ENCODE measurements at regions not wholly inside any gene's neighbourhood (a gene's known extent, or its start where the extent isn't known, plus 50 kb on each side); places are given as distances from the start of the nearest gene placed in this dataset.

- H3K36me3 ChIP-seq (ENCODE audit: control insufficient read depth, insufficient read depth, low read length), result no peaks in the 10 kb centered on the region
- H3K4me3 ChIP-seq (replicated peaks; ENCODE audit: low read depth, low read length), result no peak overlapping the region
- no peaks in the 10 kb centered on the region for H3K27me3 ChIP-seq (replicated peaks; ENCODE audit: control insufficient read depth, insufficient read depth, low read length)
- no peak for TF ChIP-seq CTCF (IDR thresholded peaks at IDR 0.05; ENCODE audit: insufficient read depth, low read length, poor library complexity, severe bottlenecking)
- no peak for DNase-seq (ENCODE audit: extremely low read depth, insufficient read length)
Measured at GRCh38 chr2:149954981-149955600, 367.5 kb upstream of the MMADHC start.

DNA sequence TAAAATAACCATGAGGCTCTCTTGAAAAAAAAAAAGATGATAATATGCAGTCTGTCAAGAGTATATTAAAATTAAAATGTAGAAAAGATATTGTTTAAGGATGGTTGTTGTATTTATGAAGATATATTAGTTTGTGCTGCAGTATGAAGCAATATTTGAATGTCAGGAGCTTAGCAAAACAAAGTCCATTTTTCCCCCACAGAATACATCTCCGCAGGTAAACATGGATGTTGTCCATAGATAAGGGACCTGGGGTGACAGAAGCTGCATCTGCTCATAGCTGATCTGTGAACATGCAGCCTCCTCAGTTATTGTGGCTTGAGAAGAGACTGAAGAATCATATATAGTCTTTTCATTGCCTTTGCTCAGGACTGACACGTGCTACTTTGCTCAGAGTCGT is 366.1 kb upstream of the MMADHC start:
- no peak for TF ChIP-seq CTCF (IDR thresholded peaks at IDR 0.05; ENCODE audit: insufficient read depth, low read length, poor library complexity, severe bottlenecking)

DNA sequence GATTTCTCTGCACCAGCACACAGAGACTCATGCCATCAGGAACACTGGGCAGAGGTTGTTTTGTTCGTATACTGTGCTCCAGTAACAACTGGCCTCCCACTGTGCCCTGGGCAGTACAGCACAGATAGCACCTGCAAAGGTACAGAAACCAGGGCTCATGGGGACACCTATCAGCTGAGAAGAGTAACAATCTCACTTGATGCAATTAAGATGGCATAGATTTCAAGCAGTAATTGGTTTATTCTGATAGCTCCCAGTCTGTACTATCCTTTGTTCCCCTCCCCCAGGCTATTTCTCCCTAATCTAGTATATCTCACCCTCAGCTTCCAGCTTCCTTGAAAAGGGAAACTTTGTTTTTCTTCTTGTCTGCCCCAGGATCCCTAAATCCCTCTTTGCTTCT is 343.9 kb upstream of the MMADHC start:
- H3K27me3 ChIP-seq (replicated peaks; ENCODE audit: control insufficient read depth, insufficient read depth, low read length), result no peaks in the 10 kb centered on the region
- TF ChIP-seq CTCF (IDR thresholded peaks at IDR 0.05; ENCODE audit: insufficient read depth, low read length, poor library complexity, severe bottlenecking), result no peak
- no peak for DNase-seq (ENCODE audit: extremely low read depth, insufficient read length)
- no peaks in the 10 kb centered on the region for H3K36me3 ChIP-seq (ENCODE audit: control insufficient read depth, insufficient read depth, low read length)
- H3K4me3 ChIP-seq (replicated peaks; ENCODE audit: low read depth, low read length), result no peak overlapping the region

More for the DNA sequence above, 366.1 kb upstream of the MMADHC start:
- Histone ChIP-seq H3K4me3 (replicated peaks; ENCODE audit: low read depth, low read length) (no peak overlapping the region), H3K27me3 (replicated peaks; ENCODE audit: control insufficient read depth, insufficient read depth, low read length) (no peaks in the 10 kb centered on the region), H3K36me3 (ENCODE audit: control insufficient read depth, insufficient read depth, low read length) (no peaks in the 10 kb centered on the region)
- no peak for DNase-seq (ENCODE audit: extremely low read depth, insufficient read length)

DNA sequence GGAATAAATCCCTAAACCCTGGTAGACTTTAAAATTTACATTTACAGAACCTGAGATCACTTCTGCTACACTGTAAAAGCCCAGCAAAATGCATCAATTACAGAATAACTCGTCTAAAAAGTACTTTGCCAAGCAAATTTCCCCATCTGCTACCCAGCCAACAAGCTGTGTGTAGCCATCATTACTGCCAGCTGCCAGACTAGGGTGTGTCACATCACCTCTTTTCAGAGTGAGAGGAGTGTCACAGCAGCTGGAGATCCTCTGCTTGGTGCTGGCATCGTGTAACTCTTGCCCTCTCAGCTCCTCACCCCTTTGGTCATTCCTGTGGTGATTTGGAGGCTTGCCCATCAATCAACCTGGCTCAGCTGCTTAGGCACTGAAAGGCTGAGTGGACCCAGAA is 340.4 kb upstream of the MMADHC start:
- TF ChIP-seq CTCF (IDR thresholded peaks at IDR 0.05; ENCODE audit: insufficient read depth, low read length, poor library complexity, severe bottlenecking), result no peak
- Histone ChIP-seq H3K4me3 (replicated peaks; ENCODE audit: low read depth, low read length) (no peak overlapping the region), H3K27me3 (replicated peaks; ENCODE audit: control insufficient read depth, insufficient read depth, low read length) (no peaks in the 10 kb centered on the region), H3K36me3 (ENCODE audit: control insufficient read depth, insufficient read depth, low read length) (no peaks in the 10 kb centered on the region)
- DNase-seq (ENCODE audit: extremely low read depth, insufficient read length), result no peak

DNA sequence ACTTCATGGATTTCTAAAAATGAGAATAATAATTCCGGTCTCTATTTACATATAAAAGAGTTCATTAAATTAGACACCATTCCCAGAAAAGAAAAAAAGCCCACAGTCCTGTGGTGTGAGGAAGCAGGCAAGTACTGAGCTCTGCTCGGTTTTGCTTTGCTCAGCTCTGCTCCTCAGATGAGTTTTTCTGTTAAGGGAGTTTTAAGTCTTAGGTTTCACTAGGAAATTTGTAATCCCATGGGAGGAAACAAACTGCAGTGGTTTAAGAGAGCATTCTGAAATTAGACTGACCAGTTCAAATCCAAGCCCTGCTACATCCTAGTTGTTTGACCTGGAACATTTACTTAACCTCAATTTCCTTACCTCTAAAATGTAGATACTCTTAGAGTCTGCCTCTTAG is 338.6 kb upstream of the MMADHC start:
- Histone ChIP-seq H3K27me3 (replicated peaks; ENCODE audit: control insufficient read depth, insufficient read depth, low read length) (no peaks in the 10 kb centered on the region), H3K36me3 (ENCODE audit: control insufficient read depth, insufficient read depth, low read length) (no peaks in the 10 kb centered on the region), H3K4me3 (replicated peaks; ENCODE audit: low read depth, low read length) (no peak overlapping the region)
- TF ChIP-seq CTCF (IDR thresholded peaks at IDR 0.05; ENCODE audit: insufficient read depth, low read length, poor library complexity, severe bottlenecking), result no peak
- DNase-seq (ENCODE audit: extremely low read depth, insufficient read length), result no peak
